ENCODE measurements at regions not wholly inside any gene's neighbourhood (a gene's known extent, or its start where the extent isn't known, plus 50 kb on each side); places are given as distances from the start of the nearest gene placed in this dataset.

DNA sequence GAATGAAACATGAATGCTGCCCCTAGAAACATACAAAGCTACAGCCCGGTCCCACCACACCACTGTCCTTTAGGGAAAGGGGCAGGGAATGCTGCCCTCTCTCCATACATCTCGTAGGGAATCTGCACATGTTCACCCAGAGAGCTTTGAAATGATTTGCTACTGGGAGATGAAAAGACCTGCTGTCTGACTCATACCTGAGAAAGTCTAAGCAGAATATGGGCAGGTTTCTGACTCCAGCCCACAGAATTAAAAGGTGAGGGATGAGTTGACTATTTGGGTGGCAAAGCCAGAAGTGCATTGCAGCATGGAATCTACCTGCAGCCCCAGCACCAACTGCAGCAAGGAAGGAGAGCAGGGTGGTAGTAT is 297.9 kb downstream of the TLE1 start:
- no peak for DNase-seq (ENCODE audit: low read depth in 6 of 9, low spot score in 9 of 9)
- H3K4me3 ChIP-seq (ENCODE audit: low read length in 2 of 2): no peak overlapping the region
- H3K9me3 ChIP-seq (ENCODE audit: control insufficient read depth in 2 of 2, insufficient read depth in 1 of 2, low read length in 1 of 2): no peaks in the 10 kb centered on the region
- no peak overlapping the region for H3K27ac ChIP-seq (ENCODE audit: low read depth in 1 of 2, low read length in 1 of 2)
- H3K36me3 ChIP-seq (ENCODE audit: control insufficient read depth in 2 of 2, insufficient read depth in 2 of 2, low read length in 1 of 2): no peaks in the 10 kb centered on the region
- H3K4me1 ChIP-seq (ENCODE audit: control insufficient read depth in 2 of 2, insufficient read depth in 2 of 2, low read length in 2 of 2): no peaks in the 10 kb centered on the region
- H3K27me3 ChIP-seq (ENCODE audit: control insufficient read depth in 2 of 2, insufficient read depth in 1 of 2, low read length in 1 of 2): no peaks in the 10 kb centered on the region
- WGBS: 92% methylated on average over 2 of the region's 2 CpGs

DNA sequence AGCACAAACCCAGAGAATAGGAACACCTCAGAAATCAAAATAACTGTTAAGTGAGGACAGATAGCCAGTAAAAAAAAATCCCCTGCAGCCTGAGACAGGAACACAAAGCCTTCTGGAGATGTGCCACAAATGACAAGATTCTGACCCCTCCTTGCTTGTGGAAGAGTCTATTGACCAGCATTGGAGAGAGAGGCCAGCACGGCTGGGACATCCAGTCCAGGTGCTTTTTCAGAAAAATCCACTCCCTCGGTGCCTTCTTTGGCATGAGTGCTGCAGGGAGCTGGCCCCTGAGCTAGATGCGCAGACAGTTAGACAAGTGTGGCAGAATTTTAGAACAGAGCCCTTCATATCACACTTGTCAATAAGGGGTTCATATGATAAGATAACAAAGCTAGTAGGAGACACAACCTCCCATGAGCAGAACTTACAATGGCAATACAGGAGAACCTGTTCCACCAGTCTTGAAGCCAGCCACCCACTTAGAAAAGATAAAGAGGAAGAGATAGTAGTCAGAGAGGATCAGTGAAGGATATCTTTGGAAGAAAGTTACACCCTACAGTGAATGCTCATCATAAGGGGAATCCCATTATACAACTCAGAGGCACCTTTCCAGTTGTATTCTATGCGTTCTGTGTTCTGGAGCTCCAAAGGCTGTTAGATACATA is 298.4 kb downstream of the TLE1 start:
- no peak for DNase-seq (ENCODE audit: low read depth in 6 of 9, low spot score in 9 of 9)
- H3K27me3 ChIP-seq (ENCODE audit: control insufficient read depth in 2 of 2, insufficient read depth in 1 of 2, low read length in 1 of 2): no peaks in the 10 kb centered on the region
- no peak overlapping the region for H3K27ac ChIP-seq (ENCODE audit: low read depth in 1 of 2, low read length in 1 of 2)
- H3K9me3 ChIP-seq (ENCODE audit: control insufficient read depth in 2 of 2, insufficient read depth in 1 of 2, low read length in 1 of 2): no peaks in the 10 kb centered on the region
- no peak overlapping the region for H3K4me3 ChIP-seq (ENCODE audit: low read length in 2 of 2)
- 94% methylated on average over 4 of the region's 4 CpGs for WGBS
- H3K4me1 ChIP-seq (ENCODE audit: control insufficient read depth in 2 of 2, insufficient read depth in 2 of 2, low read length in 2 of 2): no peaks in the 10 kb centered on the region
- no peaks in the 10 kb centered on the region for H3K36me3 ChIP-seq (ENCODE audit: control insufficient read depth in 2 of 2, insufficient read depth in 2 of 2, low read length in 1 of 2)

DNA sequence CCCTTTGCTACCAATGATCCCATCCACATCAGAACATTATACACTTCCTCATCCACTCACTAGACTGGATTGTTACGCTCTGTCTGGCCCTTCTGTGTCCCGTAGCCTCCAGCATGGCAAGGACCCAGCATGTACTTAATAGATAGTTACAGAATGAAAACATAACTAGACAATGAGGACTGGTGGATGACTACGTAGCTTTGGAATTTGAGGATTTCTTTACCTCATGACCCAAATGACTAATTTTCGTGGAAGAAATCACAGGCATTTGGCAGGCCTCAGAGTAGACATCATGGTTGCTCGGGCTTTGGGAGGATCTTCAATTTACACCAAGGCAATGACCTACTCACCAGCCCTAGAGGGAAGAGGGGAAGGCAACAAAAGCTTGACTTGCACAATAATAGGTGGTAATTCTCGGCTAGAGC is 299.8 kb downstream of the TLE1 start:
- DNase-seq (ENCODE audit: low read depth in 6 of 9, low spot score in 9 of 9): no peak
- Histone ChIP-seq H3K27me3 (ENCODE audit: control insufficient read depth in 2 of 2, insufficient read depth in 1 of 2, low read length in 1 of 2) (no peaks in the 10 kb centered on the region), H3K36me3 (ENCODE audit: control insufficient read depth in 2 of 2, insufficient read depth in 2 of 2, low read length in 1 of 2) (no peaks in the 10 kb centered on the region), H3K9me3 (ENCODE audit: control insufficient read depth in 2 of 2, insufficient read depth in 1 of 2, low read length in 1 of 2) (no peaks in the 10 kb centered on the region), H3K27ac (ENCODE audit: low read depth in 1 of 2, low read length in 1 of 2) (no peak overlapping the region), H3K4me3 (ENCODE audit: low read length in 2 of 2) (no peak overlapping the region), H3K4me1 (ENCODE audit: control insufficient read depth in 2 of 2, insufficient read depth in 2 of 2, low read length in 2 of 2) (no peaks in the 10 kb centered on the region)
- WGBS: 87% methylated on average over 6 of the region's 6 CpGs

DNA sequence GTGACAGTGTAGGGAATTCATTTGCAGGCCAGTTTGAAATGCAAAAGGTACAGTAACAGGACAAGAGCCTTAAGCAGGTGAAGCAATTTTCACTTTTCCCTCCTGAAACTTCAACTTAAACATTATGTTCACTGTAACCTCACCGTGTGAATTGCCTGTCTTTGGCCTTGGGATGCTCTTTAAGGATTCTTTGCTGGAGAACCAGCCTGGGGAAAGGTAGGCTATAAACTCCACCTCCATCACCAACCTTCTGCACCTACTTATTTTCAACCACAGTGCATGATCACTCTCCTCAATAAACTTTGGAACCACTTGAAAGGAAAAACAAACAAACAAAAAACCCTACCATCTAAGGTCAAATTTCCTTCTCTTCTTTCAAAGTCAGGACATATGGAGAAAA is 300.5 kb downstream of the TLE1 start:
- no peaks in the 10 kb centered on the region for H3K36me3 ChIP-seq (ENCODE audit: control insufficient read depth in 2 of 2, insufficient read depth in 2 of 2, low read length in 1 of 2)
- no peaks in the 10 kb centered on the region for H3K27me3 ChIP-seq (ENCODE audit: control insufficient read depth in 2 of 2, insufficient read depth in 1 of 2, low read length in 1 of 2)
- H3K4me1 ChIP-seq (ENCODE audit: control insufficient read depth in 2 of 2, insufficient read depth in 2 of 2, low read length in 2 of 2): no peaks in the 10 kb centered on the region
- H3K4me3 ChIP-seq (ENCODE audit: low read length in 2 of 2): no peak overlapping the region
- DNase-seq (ENCODE audit: low read depth in 6 of 9, low spot score in 9 of 9): no peak
- no peaks in the 10 kb centered on the region for H3K9me3 ChIP-seq (ENCODE audit: control insufficient read depth in 2 of 2, insufficient read depth in 1 of 2, low read length in 1 of 2)
- H3K27ac ChIP-seq (ENCODE audit: low read depth in 1 of 2, low read length in 1 of 2): no peak overlapping the region
- WGBS: 96% methylated on average over 1 of the region's 1 CpG

DNA sequence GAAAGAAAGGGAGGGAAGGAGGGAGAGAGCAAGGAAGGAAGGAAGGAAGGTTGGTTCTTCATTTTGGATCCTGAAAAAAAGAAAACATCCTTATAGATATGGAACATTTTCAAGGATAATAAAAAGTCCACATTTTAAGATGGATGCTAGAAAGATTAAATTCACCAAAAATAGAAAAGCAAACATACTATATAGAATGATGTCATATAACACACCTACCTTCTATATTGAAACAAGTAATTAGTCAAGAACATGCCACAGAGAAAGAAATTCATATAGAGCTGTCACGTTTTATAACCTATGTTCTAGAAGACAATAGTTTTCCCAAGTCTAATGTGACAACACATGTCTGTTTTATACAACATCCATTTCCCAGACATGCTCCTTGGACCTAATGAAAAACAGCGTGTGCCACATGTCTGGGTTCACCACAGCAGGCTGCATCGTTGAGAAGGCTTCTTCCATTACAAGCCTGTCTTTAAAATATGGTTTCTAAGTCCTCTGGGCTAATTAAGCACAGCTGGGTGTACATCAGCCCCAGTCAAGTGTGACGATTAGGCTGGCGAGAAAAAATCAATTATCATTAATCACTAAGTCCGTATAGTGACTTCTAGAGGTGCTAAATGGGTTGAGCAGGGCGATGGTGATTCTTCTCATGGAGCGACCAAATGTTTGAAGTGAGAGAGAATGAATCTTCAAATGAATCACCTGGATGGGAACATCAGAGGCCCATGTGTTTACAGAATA is 301.8 kb downstream of the TLE1 start:
- Histone ChIP-seq H3K4me3 (ENCODE audit: low read length in 2 of 2) (no peak overlapping the region), H3K4me1 (ENCODE audit: control insufficient read depth in 2 of 2, insufficient read depth in 2 of 2, low read length in 2 of 2) (no peaks in the 10 kb centered on the region), H3K36me3 (ENCODE audit: control insufficient read depth in 2 of 2, insufficient read depth in 2 of 2, low read length in 1 of 2) (no peaks in the 10 kb centered on the region), H3K27ac (ENCODE audit: low read depth in 1 of 2, low read length in 1 of 2) (no peak overlapping the region), H3K27me3 (ENCODE audit: control insufficient read depth in 2 of 2, insufficient read depth in 1 of 2, low read length in 1 of 2) (no peaks in the 10 kb centered on the region), H3K9me3 (ENCODE audit: control insufficient read depth in 2 of 2, insufficient read depth in 1 of 2, low read length in 1 of 2) (no peaks in the 10 kb centered on the region)
- 89% methylated on average over 8 of the region's 8 CpGs for WGBS
- no peak for DNase-seq (ENCODE audit: low read depth in 6 of 9, low spot score in 9 of 9)

DNA sequence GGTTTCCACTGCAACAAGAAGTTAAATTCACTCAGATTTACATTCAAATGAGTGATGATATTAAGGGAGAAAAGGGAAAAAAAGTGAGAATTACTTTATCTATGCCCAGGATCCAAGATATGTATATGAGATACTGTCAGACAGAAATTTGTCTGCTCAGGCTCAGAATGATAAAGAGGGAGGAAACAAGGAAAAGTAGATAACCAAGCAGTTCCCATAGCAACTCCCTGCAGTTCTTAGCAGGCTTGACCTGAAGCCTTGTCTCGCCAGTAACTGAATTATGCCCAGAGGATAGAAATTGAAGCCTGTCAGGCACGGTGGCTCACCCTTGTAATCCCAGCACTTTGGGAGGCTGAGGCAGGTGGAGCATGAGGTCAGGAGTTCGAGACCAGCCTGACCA is 304.4 kb downstream of the TLE1 start:
- H3K27me3 ChIP-seq (ENCODE audit: control insufficient read depth in 2 of 2, insufficient read depth in 1 of 2, low read length in 1 of 2): no peaks in the 10 kb centered on the region
- no peak for DNase-seq (ENCODE audit: low read depth in 6 of 9, low spot score in 9 of 9)
- no peaks in the 10 kb centered on the region for H3K9me3 ChIP-seq (ENCODE audit: control insufficient read depth in 2 of 2, insufficient read depth in 1 of 2, low read length in 1 of 2)
- H3K36me3 ChIP-seq (ENCODE audit: control insufficient read depth in 2 of 2, insufficient read depth in 2 of 2, low read length in 1 of 2): no peaks in the 10 kb centered on the region
- no peaks in the 10 kb centered on the region for H3K4me1 ChIP-seq (ENCODE audit: control insufficient read depth in 2 of 2, insufficient read depth in 2 of 2, low read length in 2 of 2)
- WGBS: 78% methylated on average over 3 of the region's 3 CpGs
- H3K4me3 ChIP-seq (ENCODE audit: low read length in 2 of 2): no peak overlapping the region
- H3K27ac ChIP-seq (ENCODE audit: low read depth in 1 of 2, low read length in 1 of 2): no peak overlapping the region

DNA sequence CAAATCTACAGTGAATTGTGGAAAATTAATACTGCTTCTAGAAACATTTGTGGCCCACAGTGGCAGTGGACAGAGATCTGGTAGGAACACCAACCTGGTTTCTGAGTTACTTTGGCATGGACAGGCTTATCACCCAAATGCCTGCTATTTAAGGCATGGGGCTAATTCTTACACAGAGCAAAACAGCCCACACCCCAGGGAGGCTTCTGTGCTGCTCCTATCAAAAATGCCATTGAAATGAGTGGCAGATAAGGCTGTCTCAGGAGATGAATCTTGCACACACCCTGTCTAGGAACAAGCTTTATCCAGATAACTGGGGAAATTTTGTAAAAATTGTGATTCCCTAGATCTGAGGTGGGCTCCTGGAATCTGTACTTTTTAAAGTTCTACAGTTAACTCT is 307.1 kb downstream of the TLE1 start:
- no peak for DNase-seq (ENCODE audit: low read depth in 6 of 9, low spot score in 9 of 9)
- Histone ChIP-seq H3K4me3 (ENCODE audit: low read length in 2 of 2) (no peak overlapping the region), H3K9me3 (ENCODE audit: control insufficient read depth in 2 of 2, insufficient read depth in 1 of 2, low read length in 1 of 2) (no peaks in the 10 kb centered on the region), H3K4me1 (ENCODE audit: control insufficient read depth in 2 of 2, insufficient read depth in 2 of 2, low read length in 2 of 2) (no peaks in the 10 kb centered on the region), H3K27ac (ENCODE audit: low read depth in 1 of 2, low read length in 1 of 2) (no peak overlapping the region), H3K36me3 (ENCODE audit: control insufficient read depth in 2 of 2, insufficient read depth in 2 of 2, low read length in 1 of 2) (no peaks in the 10 kb centered on the region), H3K27me3 (ENCODE audit: control insufficient read depth in 2 of 2, insufficient read depth in 1 of 2, low read length in 1 of 2) (no peaks in the 10 kb centered on the region)

DNA sequence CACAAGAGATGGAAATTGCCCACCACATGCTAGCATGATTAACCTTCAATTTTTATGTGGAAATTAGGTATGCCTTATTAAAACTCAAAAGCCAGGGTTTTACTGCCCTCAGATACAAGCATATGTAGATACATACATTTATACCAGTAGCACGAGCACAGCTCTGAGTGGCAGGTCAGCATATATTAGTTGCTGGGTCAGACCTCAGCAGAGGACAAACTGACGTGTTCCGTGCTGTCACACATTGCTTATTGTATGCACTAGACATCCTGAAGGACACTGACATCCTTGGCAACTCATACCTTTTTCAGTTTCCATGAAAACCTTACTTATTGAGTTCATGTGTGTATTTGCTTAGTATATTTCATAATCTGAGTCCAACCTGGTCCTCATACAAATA is 307.7 kb downstream of the TLE1 start:
- H3K27me3 ChIP-seq (ENCODE audit: control insufficient read depth in 2 of 2, insufficient read depth in 1 of 2, low read length in 1 of 2): no peaks in the 10 kb centered on the region
- DNase-seq (ENCODE audit: low read depth in 6 of 9, low spot score in 9 of 9): no peak
- H3K4me1 ChIP-seq (ENCODE audit: control insufficient read depth in 2 of 2, insufficient read depth in 2 of 2, low read length in 2 of 2): no peaks in the 10 kb centered on the region
- H3K27ac ChIP-seq (ENCODE audit: low read depth in 1 of 2, low read length in 1 of 2): no peak overlapping the region
- 95% methylated on average over 3 of the region's 3 CpGs for WGBS
- H3K4me3 ChIP-seq (ENCODE audit: low read length in 2 of 2): no peak overlapping the region
- H3K36me3 ChIP-seq (ENCODE audit: control insufficient read depth in 2 of 2, insufficient read depth in 2 of 2, low read length in 1 of 2): no peaks in the 10 kb centered on the region
- no peaks in the 10 kb centered on the region for H3K9me3 ChIP-seq (ENCODE audit: control insufficient read depth in 2 of 2, insufficient read depth in 1 of 2, low read length in 1 of 2)

DNA sequence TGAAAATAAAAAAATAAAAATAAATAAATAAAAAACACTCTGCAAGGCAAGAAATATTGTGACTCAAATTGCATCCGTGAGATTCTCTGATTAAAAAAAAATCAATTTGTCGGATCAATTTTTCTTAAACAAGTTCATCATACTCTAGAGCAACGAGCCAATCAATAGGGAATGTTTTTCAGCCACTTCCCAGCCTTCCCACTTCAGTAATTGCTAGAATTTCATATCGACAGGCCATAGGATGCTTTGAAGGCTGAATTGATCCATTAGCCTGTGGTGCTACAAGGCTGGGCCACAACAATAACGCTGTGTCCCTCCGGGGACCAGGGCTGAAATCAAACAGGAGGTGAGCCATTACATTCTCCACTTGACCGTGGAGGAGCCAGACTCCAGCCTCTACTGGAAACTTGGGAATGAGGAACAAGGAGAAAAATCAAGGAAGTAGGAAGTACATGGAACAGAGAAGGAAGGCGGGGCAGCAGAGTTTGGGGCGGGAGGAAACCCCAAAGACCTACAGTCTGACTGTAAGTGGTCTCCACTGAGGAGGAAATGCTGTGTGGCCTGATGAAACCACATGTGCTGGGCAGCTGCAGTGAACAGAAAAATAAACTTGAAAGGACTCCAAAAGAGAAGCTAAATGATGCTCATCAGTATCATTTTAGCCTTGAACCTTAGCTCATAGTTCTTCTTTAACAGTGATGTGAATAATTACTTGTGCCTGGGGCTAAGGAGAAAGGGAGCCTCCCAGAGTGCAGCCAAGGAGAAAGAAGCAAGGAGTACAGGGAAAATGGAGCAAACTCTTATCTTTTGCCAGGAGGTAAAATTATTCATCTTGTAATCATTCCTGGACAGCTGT is 308.6 kb downstream of the TLE1 start:
- no peak overlapping the region for H3K27ac ChIP-seq (ENCODE audit: low read depth in 1 of 2, low read length in 1 of 2)
- H3K9me3 ChIP-seq (ENCODE audit: control insufficient read depth in 2 of 2, insufficient read depth in 1 of 2, low read length in 1 of 2): no peaks in the 10 kb centered on the region
- no peaks in the 10 kb centered on the region for H3K36me3 ChIP-seq (ENCODE audit: control insufficient read depth in 2 of 2, insufficient read depth in 2 of 2, low read length in 1 of 2)
- DNase-seq (ENCODE audit: low read depth in 6 of 9, low spot score in 9 of 9): no peak
- H3K27me3 ChIP-seq (ENCODE audit: control insufficient read depth in 2 of 2, insufficient read depth in 1 of 2, low read length in 1 of 2): no peaks in the 10 kb centered on the region
- no peak overlapping the region for H3K4me3 ChIP-seq (ENCODE audit: low read length in 2 of 2)
- no peaks in the 10 kb centered on the region for H3K4me1 ChIP-seq (ENCODE audit: control insufficient read depth in 2 of 2, insufficient read depth in 2 of 2, low read length in 2 of 2)
- 81% methylated on average over 9 of the region's 9 CpGs for WGBS
